H1 (cell line): ENCODE measurements at regions not wholly inside any gene's neighbourhood (a gene's known extent, or its start where the extent isn't known, plus 50 kb on each side); places are given as distances from the start of the nearest gene placed in this dataset.

Experiments used
- CTCF ChIA-PET: fragments of 300-600 bp; sonication (Branson Sonifier 250); formaldehyde crosslinking; loops from one replicate; lab custom pipeline; 2021; ENCODE audit not compliant: partially characterized antibody; lab: Charles Lee
- POLR2A ChIA-PET: fragments of 300-600 bp; sonication (Branson Sonifier 250); formaldehyde crosslinking; loops from one replicate; lab custom pipeline; 2021; ENCODE audit warnings: inconsistent platforms; ENCODE audit not compliant: partially characterized antibody; lab: Charles Lee
- DNase-seq, 2 experiments: peaks; one replicate each; pipeline versions ENCODE4 v3.0.0 to v3.0.0-alpha.2; 2010 to 2022; ENCODE audit warnings: low spot score in 2 of 2, low read depth in 1 of 2, mixed read lengths in 1 of 2
- FAIRE-seq: peaks from 2 replicates; lab custom pipeline; 2011; peaks lifted over from hg19 to GRCh38; lab: Jason Lieb, UNC
- H2AFZ ChIP-seq: 2 replicates; pipeline ENCODE4 v1.8.1; 2012; ENCODE audit warnings: low read length, inconsistent platforms
- H2AK5ac ChIP-seq: 2 replicates; pipeline ENCODE4 v1.6.1; 2013; ENCODE audit warnings: low read depth, low read length
- H2BK120ac ChIP-seq: replicated peaks from 2 replicates; pipeline ENCODE3; 2013; ENCODE audit warnings: low read depth, low read length, inconsistent platforms
- H2BK12ac ChIP-seq: 2 replicates; pipeline ENCODE4 v1.6.1; 2013; ENCODE audit warnings: low read depth, low read length
- H2BK15ac ChIP-seq: 2 replicates; pipeline ENCODE4 v1.6.1; 2013; ENCODE audit warnings: low read length
- H2BK20ac ChIP-seq: 2 replicates; pipeline ENCODE4 v1.6.1; 2013; ENCODE audit warnings: low read length
- H2BK5ac ChIP-seq: 2 replicates; pipeline ENCODE4 v1.6.1; 2013; ENCODE audit warnings: low read depth, low read length
- H3K14ac ChIP-seq: 2 replicates; pipeline ENCODE4 v1.6.1; 2013; ENCODE audit warnings: inconsistent platforms; ENCODE audit not compliant: insufficient read length
- H3K18ac ChIP-seq: 2 replicates; pipeline ENCODE4 v1.6.1; 2013; ENCODE audit warnings: low read length; ENCODE audit errors: extremely low read depth
- H3K23ac ChIP-seq: 2 replicates; pipeline ENCODE4 v1.6.1; 2013; ENCODE audit warnings: inconsistent platforms; ENCODE audit not compliant: insufficient read length
- H3K23me2 ChIP-seq: 2 replicates; pipeline ENCODE4 v1.6.1; 2013; ENCODE audit warnings: low read depth, low read length
- H3K27ac ChIP-seq: 2 replicates; pipeline ENCODE4 v1.6.1; 2011; ENCODE audit warnings: low read depth, low read length, inconsistent platforms
- H3K27me3 ChIP-seq, 4 experiments: replicated peaks in 1 of 4; 1 replicate in 1 of 4; 2 replicates in 3 of 4; pipeline versions ENCODE4 v1.6.1 to v1.8.1; 2011 to 2013; ENCODE audit warnings: low read length in 3 of 4, mild to moderate bottlenecking in 3 of 4, inconsistent platforms in 2 of 4, mixed read lengths in 2 of 4, moderate library complexity in 1 of 4; ENCODE audit not compliant: control insufficient read depth in 3 of 4, insufficient read depth in 3 of 4; ENCODE audit errors: extremely low read depth in 1 of 4
- H3K36me3 ChIP-seq, 4 experiments: 2 replicates each; pipeline versions ENCODE4 v1.6.1 to v1.8.1; 2011 to 2013; ENCODE audit warnings: mild to moderate bottlenecking in 4 of 4, low read length in 3 of 4, moderate library complexity in 2 of 4, control low read depth in 1 of 4, inconsistent platforms in 1 of 4; ENCODE audit not compliant: insufficient read depth in 4 of 4, control insufficient read depth in 2 of 4
- H3K4ac ChIP-seq: replicated peaks from 2 replicates; pipeline ENCODE3; 2013; ENCODE audit warnings: low read length, low read depth, mixed read lengths, inconsistent platforms; ENCODE audit not compliant: insufficient read length
- H3K4me1 ChIP-seq, 4 experiments: replicated peaks in 1 of 4; 1 replicate in 1 of 4; 2 replicates in 3 of 4; pipeline versions ENCODE4 v1.6.1 to v1.8.1; 2011 to 2013; ENCODE audit warnings: low read length in 3 of 4, inconsistent platforms in 2 of 4, mixed read lengths in 1 of 4; ENCODE audit not compliant: insufficient read depth in 4 of 4, control insufficient read depth in 3 of 4
- H3K4me2 ChIP-seq, 2 experiments: 2 replicates each; pipeline versions ENCODE4 v1.6.1 to v1.8.1; 2011 to 2013; ENCODE audit warnings: low read depth in 2 of 2, low read length in 2 of 2, control low read depth in 1 of 2, inconsistent platforms in 1 of 2, mild to moderate bottlenecking in 1 of 2; ENCODE audit not compliant: insufficient read depth in 1 of 2
- H3K4me3 ChIP-seq, 4 experiments: fragments of 200-600, 300-600 bp in 1 of 4; sonication (generic), shearing (Covaris generic), sonication (Bioruptor Twin) in 1 of 4; 2 replicates each; pipeline versions ENCODE4 v1.5.1 to v1.8.1; 2011 to 2016; ENCODE audit warnings: low read length in 4 of 4, low read depth in 3 of 4, control low read depth in 2 of 4, inconsistent platforms in 2 of 4, mild to moderate bottlenecking in 2 of 4, mixed read lengths in 1 of 4, moderate library complexity in 1 of 4; ENCODE audit not compliant: insufficient read depth in 2 of 4; ENCODE audit errors: extremely low read depth in 1 of 4
- H3K56ac ChIP-seq: replicated peaks from 2 replicates; pipeline ENCODE3; 2013; ENCODE audit warnings: low read depth, mild to moderate bottlenecking, mixed read lengths, low read length, inconsistent platforms; ENCODE audit not compliant: insufficient read length
- H3K79me1 ChIP-seq: 2 replicates; pipeline ENCODE4 v1.6.1; 2013; ENCODE audit warnings: low read depth, low read length, control low read depth
- H3K79me2 ChIP-seq, 2 experiments: 2 replicates each; pipeline versions ENCODE4 v1.6.1 to v1.8.1; 2012 to 2013; ENCODE audit warnings: low read length in 2 of 2, mild to moderate bottlenecking in 2 of 2, inconsistent platforms in 1 of 2; ENCODE audit not compliant: insufficient read depth in 2 of 2, control insufficient read depth in 1 of 2
- H3K9ac ChIP-seq, 4 experiments: replicated peaks in 1 of 4; 1 replicate in 1 of 4; 2 replicates in 3 of 4; pipeline versions ENCODE4 v1.6.1 to v1.8.1; 2011 to 2013; ENCODE audit warnings: low read depth in 3 of 4, low read length in 3 of 4, control low read depth in 2 of 4, mild to moderate bottlenecking in 2 of 4, moderate library complexity in 2 of 4, inconsistent platforms in 1 of 4; ENCODE audit errors: extremely low read depth in 1 of 4
- H3K9me3 ChIP-seq, 2 experiments: 2 replicates each; pipeline versions ENCODE4 v1.6.1 to v1.8.1; 2012 to 2013; ENCODE audit warnings: mild to moderate bottlenecking in 2 of 2, moderate library complexity in 2 of 2, control low read depth in 1 of 2, inconsistent platforms in 1 of 2, low read depth in 1 of 2, low read length in 1 of 2, mixed read lengths in 1 of 2; ENCODE audit not compliant: insufficient read depth in 2 of 2
- H4K20me1 ChIP-seq, 2 experiments: replicated peaks in 1 of 2; 2 replicates each; pipeline versions ENCODE3 to v1.8.1; 2011 to 2013; ENCODE audit warnings: inconsistent platforms in 2 of 2, low read length in 2 of 2, mild to moderate bottlenecking in 1 of 2; ENCODE audit not compliant: insufficient read depth in 2 of 2, control insufficient read depth in 1 of 2
- H4K5ac ChIP-seq: 2 replicates; pipeline ENCODE4 v1.6.1; 2013; ENCODE audit warnings: low read length, low read depth, mixed read lengths, inconsistent platforms; ENCODE audit not compliant: insufficient read length
- H4K8ac ChIP-seq: 2 replicates; pipeline ENCODE4 v1.8.0; 2013; ENCODE audit warnings: mild to moderate bottlenecking, moderate library complexity, low read length, inconsistent platforms; ENCODE audit not compliant: insufficient read depth; ENCODE audit errors: extremely low read depth
- H4K91ac ChIP-seq: replicated peaks from 2 replicates; pipeline ENCODE3; 2013; ENCODE audit warnings: low read length, mixed read lengths, inconsistent platforms; ENCODE audit not compliant: insufficient read length
- SIN3A ChIP-seq, 2 experiments: IDR thresholded peaks in 1 of 2; conservative IDR thresholded peaks in 1 of 2; 2 replicates each; pipeline ENCODE4 v1.6.1; 2011 to 2012; ENCODE audit warnings: low read length in 2 of 2, improper control_type of control experiment in 1 of 2, low read depth in 1 of 2, mild to moderate bottlenecking in 1 of 2
- TF ChIP-seq, protein P1 (sequence below): fragments of 300-600 bp; sonication (generic); IDR thresholded peaks from 2 replicates; pipeline ENCODE4 v1.7.1; 2012; ENCODE audit warnings: low read length, moderate library complexity, mild to moderate bottlenecking, inconsistent platforms; ENCODE audit not compliant: insufficient replicate concordance

DNA sequence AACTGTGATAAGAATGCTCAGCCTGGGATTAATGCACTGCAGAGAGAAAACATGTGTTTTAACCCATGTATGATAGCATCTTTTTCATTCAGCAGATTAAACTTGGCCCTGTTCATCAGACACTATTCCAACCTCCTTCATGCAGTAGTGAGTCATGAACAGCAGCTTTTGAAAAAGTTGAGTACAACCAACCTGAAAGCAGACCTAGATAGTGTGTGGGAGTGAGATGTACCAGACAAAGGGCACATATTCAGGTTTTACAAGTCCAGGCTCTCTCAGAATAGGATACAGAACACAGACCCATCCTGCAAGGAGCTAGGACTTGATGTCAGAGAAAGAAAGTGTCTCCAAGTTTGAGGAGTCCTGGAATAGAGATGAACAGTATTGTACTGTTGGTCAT is 237.3 kb upstream of the STS start:
- no peak for DNase-seq
- Histone ChIP-seq H4K5ac (no peak overlapping the region), H4K91ac (no peak overlapping the region), H2AFZ (no peak overlapping the region), H3K36me3 (no peaks in the 10 kb centered on the region), H2BK120ac (no peak overlapping the region), H3K23ac (no peak overlapping the region), H3K4me3 (no peak overlapping the region), H3K56ac (no peak overlapping the region), H3K79me2 (no peaks in the 10 kb centered on the region), H2AK5ac (no peak overlapping the region), H4K8ac (no peak overlapping the region), H3K23me2 (no peaks in the 10 kb centered on the region), H2BK15ac (no peak overlapping the region), H3K9ac (no peak overlapping the region), H3K4ac (no peak overlapping the region), H3K9me3 (no peaks in the 10 kb centered on the region), H2BK5ac (no peak overlapping the region), H3K18ac (no peak overlapping the region), H4K20me1 (no peaks in the 10 kb centered on the region), H2BK20ac (no peak overlapping the region), H3K79me1 (no peaks in the 10 kb centered on the region), H3K4me2 (no peak overlapping the region), H2BK12ac (no peak overlapping the region), H3K27ac (no peak overlapping the region), H3K4me1 (no peaks in the 10 kb centered on the region), H3K14ac (no peak overlapping the region), H3K27me3 (no peaks in the 10 kb centered on the region)
- no peak for FAIRE-seq
- CTCF ChIA-PET, result no interaction called here
- POLR2A ChIA-PET, result no interaction called here
- no peak for TF ChIP-seq SIN3A (conservative IDR thresholded peaks at IDR 0.05 in 1 of 2, IDR thresholded peaks at IDR 0.05 in 1 of 2; ENCODE audit: low read depth in 1 of 2, low read length in 2 of 2)
- TF ChIP-seq, protein P1, sequence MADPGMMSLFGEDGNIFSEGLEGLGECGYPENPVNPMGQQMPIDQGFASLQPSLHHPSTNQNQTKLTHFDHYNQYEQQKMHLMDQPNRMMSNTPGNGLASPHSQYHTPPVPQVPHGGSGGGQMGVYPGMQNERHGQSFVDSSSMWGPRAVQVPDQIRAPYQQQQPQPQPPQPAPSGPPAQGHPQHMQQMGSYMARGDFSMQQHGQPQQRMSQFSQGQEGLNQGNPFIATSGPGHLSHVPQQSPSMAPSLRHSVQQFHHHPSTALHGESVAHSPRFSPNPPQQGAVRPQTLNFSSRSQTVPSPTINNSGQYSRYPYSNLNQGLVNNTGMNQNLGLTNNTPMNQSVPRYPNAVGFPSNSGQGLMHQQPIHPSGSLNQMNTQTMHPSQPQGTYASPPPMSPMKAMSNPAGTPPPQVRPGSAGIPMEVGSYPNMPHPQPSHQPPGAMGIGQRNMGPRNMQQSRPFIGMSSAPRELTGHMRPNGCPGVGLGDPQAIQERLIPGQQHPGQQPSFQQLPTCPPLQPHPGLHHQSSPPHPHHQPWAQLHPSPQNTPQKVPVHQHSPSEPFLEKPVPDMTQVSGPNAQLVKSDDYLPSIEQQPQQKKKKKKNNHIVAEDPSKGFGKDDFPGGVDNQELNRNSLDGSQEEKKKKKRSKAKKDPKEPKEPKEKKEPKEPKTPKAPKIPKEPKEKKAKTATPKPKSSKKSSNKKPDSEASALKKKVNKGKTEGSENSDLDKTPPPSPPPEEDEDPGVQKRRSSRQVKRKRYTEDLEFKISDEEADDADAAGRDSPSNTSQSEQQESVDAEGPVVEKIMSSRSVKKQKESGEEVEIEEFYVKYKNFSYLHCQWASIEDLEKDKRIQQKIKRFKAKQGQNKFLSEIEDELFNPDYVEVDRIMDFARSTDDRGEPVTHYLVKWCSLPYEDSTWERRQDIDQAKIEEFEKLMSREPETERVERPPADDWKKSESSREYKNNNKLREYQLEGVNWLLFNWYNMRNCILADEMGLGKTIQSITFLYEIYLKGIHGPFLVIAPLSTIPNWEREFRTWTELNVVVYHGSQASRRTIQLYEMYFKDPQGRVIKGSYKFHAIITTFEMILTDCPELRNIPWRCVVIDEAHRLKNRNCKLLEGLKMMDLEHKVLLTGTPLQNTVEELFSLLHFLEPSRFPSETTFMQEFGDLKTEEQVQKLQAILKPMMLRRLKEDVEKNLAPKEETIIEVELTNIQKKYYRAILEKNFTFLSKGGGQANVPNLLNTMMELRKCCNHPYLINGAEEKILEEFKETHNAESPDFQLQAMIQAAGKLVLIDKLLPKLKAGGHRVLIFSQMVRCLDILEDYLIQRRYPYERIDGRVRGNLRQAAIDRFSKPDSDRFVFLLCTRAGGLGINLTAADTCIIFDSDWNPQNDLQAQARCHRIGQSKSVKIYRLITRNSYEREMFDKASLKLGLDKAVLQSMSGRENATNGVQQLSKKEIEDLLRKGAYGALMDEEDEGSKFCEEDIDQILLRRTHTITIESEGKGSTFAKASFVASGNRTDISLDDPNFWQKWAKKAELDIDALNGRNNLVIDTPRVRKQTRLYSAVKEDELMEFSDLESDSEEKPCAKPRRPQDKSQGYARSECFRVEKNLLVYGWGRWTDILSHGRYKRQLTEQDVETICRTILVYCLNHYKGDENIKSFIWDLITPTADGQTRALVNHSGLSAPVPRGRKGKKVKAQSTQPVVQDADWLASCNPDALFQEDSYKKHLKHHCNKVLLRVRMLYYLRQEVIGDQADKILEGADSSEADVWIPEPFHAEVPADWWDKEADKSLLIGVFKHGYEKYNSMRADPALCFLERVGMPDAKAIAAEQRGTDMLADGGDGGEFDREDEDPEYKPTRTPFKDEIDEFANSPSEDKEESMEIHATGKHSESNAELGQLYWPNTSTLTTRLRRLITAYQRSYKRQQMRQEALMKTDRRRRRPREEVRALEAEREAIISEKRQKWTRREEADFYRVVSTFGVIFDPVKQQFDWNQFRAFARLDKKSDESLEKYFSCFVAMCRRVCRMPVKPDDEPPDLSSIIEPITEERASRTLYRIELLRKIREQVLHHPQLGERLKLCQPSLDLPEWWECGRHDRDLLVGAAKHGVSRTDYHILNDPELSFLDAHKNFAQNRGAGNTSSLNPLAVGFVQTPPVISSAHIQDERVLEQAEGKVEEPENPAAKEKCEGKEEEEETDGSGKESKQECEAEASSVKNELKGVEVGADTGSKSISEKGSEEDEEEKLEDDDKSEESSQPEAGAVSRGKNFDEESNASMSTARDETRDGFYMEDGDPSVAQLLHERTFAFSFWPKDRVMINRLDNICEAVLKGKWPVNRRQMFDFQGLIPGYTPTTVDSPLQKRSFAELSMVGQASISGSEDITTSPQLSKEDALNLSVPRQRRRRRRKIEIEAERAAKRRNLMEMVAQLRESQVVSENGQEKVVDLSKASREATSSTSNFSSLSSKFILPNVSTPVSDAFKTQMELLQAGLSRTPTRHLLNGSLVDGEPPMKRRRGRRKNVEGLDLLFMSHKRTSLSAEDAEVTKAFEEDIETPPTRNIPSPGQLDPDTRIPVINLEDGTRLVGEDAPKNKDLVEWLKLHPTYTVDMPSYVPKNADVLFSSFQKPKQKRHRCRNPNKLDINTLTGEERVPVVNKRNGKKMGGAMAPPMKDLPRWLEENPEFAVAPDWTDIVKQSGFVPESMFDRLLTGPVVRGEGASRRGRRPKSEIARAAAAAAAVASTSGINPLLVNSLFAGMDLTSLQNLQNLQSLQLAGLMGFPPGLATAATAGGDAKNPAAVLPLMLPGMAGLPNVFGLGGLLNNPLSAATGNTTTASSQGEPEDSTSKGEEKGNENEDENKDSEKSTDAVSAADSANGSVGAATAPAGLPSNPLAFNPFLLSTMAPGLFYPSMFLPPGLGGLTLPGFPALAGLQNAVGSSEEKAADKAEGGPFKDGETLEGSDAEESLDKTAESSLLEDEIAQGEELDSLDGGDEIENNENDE, result no peak
